ENCODE measurements at regions not wholly inside any gene's neighbourhood (a gene's known extent, or its start where the extent isn't known, plus 50 kb on each side); places are given as distances from the start of the nearest gene placed in this dataset.

- Mint-ChIP-seq H3K27ac (no peak overlapping the region), H3K36me3 (no peaks in the 10 kb centered on the region), H3K9me3 (no peaks in the 10 kb centered on the region), H3K27me3 (no peaks in the 10 kb centered on the region), H3K4me1 (ENCODE audit: unreplicated experiment) (peaks cover 28% of the 10 kb centered on the region), H3K4me3 (no peak overlapping the region)
- DNase-seq (ENCODE audit: extremely low spot score, unreplicated experiment), result no peak
- TF ChIP-seq CTCF (conservative IDR thresholded peaks at IDR 0.05), result no peak
Observed at GRCh38 chr5:98638701-98639100, 134.8 kb upstream of the RGMB start.

GRCh38 chr5:98639274-98639673 is 134.2 kb upstream of the RGMB start:
- no peak for TF ChIP-seq CTCF (conservative IDR thresholded peaks at IDR 0.05)

GRCh38 chr5:98641671-98642070 is 131.8 kb upstream of the RGMB start:
- Mint-ChIP-seq H3K4me3 (no peak overlapping the region), H3K36me3 (no peaks in the 10 kb centered on the region), H3K27ac (no peak overlapping the region), H3K27me3 (no peaks in the 10 kb centered on the region), H3K9me3 (no peaks in the 10 kb centered on the region), H3K4me1 (ENCODE audit: unreplicated experiment) (peaks cover 21% of the 10 kb centered on the region)
- DNase-seq (ENCODE audit: extremely low spot score, unreplicated experiment), result no peak
- no peak for TF ChIP-seq CTCF (conservative IDR thresholded peaks at IDR 0.05)

More at GRCh38 chr5:98639274-98639673, 134.2 kb upstream of the RGMB start:
- Mint-ChIP-seq H3K36me3 (no peaks in the 10 kb centered on the region), H3K9me3 (no peaks in the 10 kb centered on the region), H3K27ac (no peak overlapping the region), H3K4me3 (no peak overlapping the region), H3K27me3 (no peaks in the 10 kb centered on the region), H3K4me1 (ENCODE audit: unreplicated experiment) (peaks cover 28% of the 10 kb centered on the region)
- DNase-seq (ENCODE audit: extremely low spot score, unreplicated experiment), result no peak

GRCh38 chr5:98643569-98643968 is 129.9 kb upstream of the RGMB start:
- TF ChIP-seq CTCF (conservative IDR thresholded peaks at IDR 0.05), result no peak
- Mint-ChIP-seq H3K27me3 (no peaks in the 10 kb centered on the region), H3K36me3 (no peaks in the 10 kb centered on the region), H3K27ac (no peak overlapping the region), H3K4me1 (ENCODE audit: unreplicated experiment) (peaks cover 19% of the 10 kb centered on the region), H3K4me3 (no peak overlapping the region), H3K9me3 (no peaks in the 10 kb centered on the region)
- DNase-seq (ENCODE audit: extremely low spot score, unreplicated experiment), result no peak

GRCh38 chr5:98651715-98652114 is 121.7 kb upstream of the RGMB start:
- TF ChIP-seq CTCF (conservative IDR thresholded peaks at IDR 0.05), result no peak
- peaks cover 11% of the 10 kb centered on the region for H3K27me3 Mint-ChIP-seq
- no peak overlapping the region for H3K4me3 Mint-ChIP-seq
- no peak for DNase-seq (ENCODE audit: extremely low spot score, unreplicated experiment)
- no peaks in the 10 kb centered on the region for H3K36me3 Mint-ChIP-seq
- H3K4me1 Mint-ChIP-seq (ENCODE audit: unreplicated experiment), result peaks cover 6% of the 10 kb centered on the region
- H3K9me3 Mint-ChIP-seq, result no peaks in the 10 kb centered on the region
- H3K27ac Mint-ChIP-seq, result no peak overlapping the region
